ENCODE measurements at regions not wholly inside any gene's neighbourhood (a gene's known extent, or its start where the extent isn't known, plus 50 kb on each side); places are given as distances from the start of the nearest gene placed in this dataset.

GRCh38 chr9:109597496-109597895 lies 99.4 kb upstream of the PTPN3 start:
- Histone ChIP-seq H3K4me1 (ENCODE audit: control insufficient read depth, insufficient read depth, low read length) (no peaks in the 10 kb centered on the region), H3K4me3 (ENCODE audit: low read length) (no peak overlapping the region), H3K27ac (ENCODE audit: low read length) (no peak overlapping the region), H3K36me3 (ENCODE audit: control insufficient read depth, insufficient read depth, low read length) (no peaks in the 10 kb centered on the region), H3K9me3 (ENCODE audit: control insufficient read depth, insufficient read depth, low read length) (no peaks in the 10 kb centered on the region), H3K27me3 (ENCODE audit: control insufficient read depth, insufficient read depth, low read length) (no peaks in the 10 kb centered on the region)
- Mint-ChIP-seq H3K27ac (no peak overlapping the region), H3K27me3 (ENCODE audit: low read depth in 2 of 2) (no peaks in the 10 kb centered on the region), H3K36me3 (no peaks in the 10 kb centered on the region), H3K9me3 (peaks cover 0 to 2% of the 10 kb centered on the region in 2 donors), H3K4me3 (no peak overlapping the region), H3K4me1 (no peaks in the 10 kb centered on the region)
- no peak for TF ChIP-seq CTCF (IDR thresholded peaks at IDR 0.05)
- intact Hi-C loops (cut with micrococcal nuclease), result no loop called here
- DNase-seq (no peak), ATAC-seq (no peak)
- 10% methylated on average over 2 of the region's 3 CpGs for WGBS (ENCODE audit: insufficient coverage)

GRCh38 chr9:109599131-109599530 lies 101.0 kb upstream of the PTPN3 start:
- intact Hi-C loops (cut with micrococcal nuclease), result no loop called here
- Histone ChIP-seq H3K4me3 (ENCODE audit: low read length) (no peak overlapping the region), H3K9me3 (ENCODE audit: control insufficient read depth, insufficient read depth, low read length) (no peaks in the 10 kb centered on the region), H3K27me3 (ENCODE audit: control insufficient read depth, insufficient read depth, low read length) (no peaks in the 10 kb centered on the region), H3K27ac (ENCODE audit: low read length) (no peak overlapping the region), H3K36me3 (ENCODE audit: control insufficient read depth, insufficient read depth, low read length) (no peaks in the 10 kb centered on the region), H3K4me1 (ENCODE audit: control insufficient read depth, insufficient read depth, low read length) (no peaks in the 10 kb centered on the region)
- Mint-ChIP-seq H3K9me3 (no peaks in the 10 kb centered on the region), H3K4me3 (no peak overlapping the region), H3K27me3 (ENCODE audit: low read depth in 2 of 2) (no peaks in the 10 kb centered on the region), H3K4me1 (no peaks in the 10 kb centered on the region), H3K27ac (no peak overlapping the region), H3K36me3 (no peaks in the 10 kb centered on the region)
- ATAC-seq (no peak), DNase-seq (no peak)
- no peak for TF ChIP-seq CTCF (IDR thresholded peaks at IDR 0.05)
- 91% methylated on average over 2 of the region's 2 CpGs for WGBS (ENCODE audit: insufficient coverage)

GRCh38 chr9:109599711-109600110 lies 101.6 kb upstream of the PTPN3 start:
- 86% methylated on average over 4 of the region's 6 CpGs for WGBS (ENCODE audit: insufficient coverage)
- peaks cover 0 to 1% of the 10 kb centered on the region in 2 donors for H3K9me3 Mint-ChIP-seq
- Histone ChIP-seq H3K27ac (ENCODE audit: low read length) (no peak overlapping the region), H3K4me3 (ENCODE audit: low read length) (no peak overlapping the region), H3K36me3 (ENCODE audit: control insufficient read depth, insufficient read depth, low read length) (no peaks in the 10 kb centered on the region), H3K9me3 (ENCODE audit: control insufficient read depth, insufficient read depth, low read length) (no peaks in the 10 kb centered on the region), H3K27me3 (ENCODE audit: control insufficient read depth, insufficient read depth, low read length) (no peaks in the 10 kb centered on the region), H3K4me1 (ENCODE audit: control insufficient read depth, insufficient read depth, low read length) (no peaks in the 10 kb centered on the region)
- H3K27ac Mint-ChIP-seq, result no peak overlapping the region
- DNase-seq (no peak), ATAC-seq (no peak)
- H3K27me3 Mint-ChIP-seq (ENCODE audit: low read depth in 2 of 2), result no peaks in the 10 kb centered on the region
- no peak overlapping the region for H3K4me3 Mint-ChIP-seq
- H3K36me3 Mint-ChIP-seq, result no peaks in the 10 kb centered on the region
- intact Hi-C loops (cut with micrococcal nuclease), result no loop called here
- H3K4me1 Mint-ChIP-seq, result no peaks in the 10 kb centered on the region
- no peak for TF ChIP-seq CTCF (IDR thresholded peaks at IDR 0.05)

- no peak for TF ChIP-seq CTCF (IDR thresholded peaks at IDR 0.05)
- DNase-seq, result no peak
- intact Hi-C loops (cut with micrococcal nuclease), result no loop called here
Observed at GRCh38 chr9:109600142-109600541, 102.0 kb upstream of the PTPN3 start.

More at GRCh38 chr9:109600142-109600541, 102.0 kb upstream of the PTPN3 start:
- H3K4me3 Mint-ChIP-seq, result no peak overlapping the region
- peaks cover 0 to 3% of the 10 kb centered on the region in 2 donors for H3K9me3 Mint-ChIP-seq
- 10% methylated on average over 1 of the region's 2 CpGs for WGBS (ENCODE audit: insufficient coverage)
- Histone ChIP-seq H3K27ac (ENCODE audit: low read length) (no peak overlapping the region), H3K36me3 (ENCODE audit: control insufficient read depth, insufficient read depth, low read length) (no peaks in the 10 kb centered on the region), H3K4me1 (ENCODE audit: control insufficient read depth, insufficient read depth, low read length) (no peaks in the 10 kb centered on the region), H3K27me3 (ENCODE audit: control insufficient read depth, insufficient read depth, low read length) (no peaks in the 10 kb centered on the region), H3K4me3 (ENCODE audit: low read length) (no peak overlapping the region), H3K9me3 (ENCODE audit: control insufficient read depth, insufficient read depth, low read length) (no peaks in the 10 kb centered on the region)
- H3K4me1 Mint-ChIP-seq, result no peaks in the 10 kb centered on the region
- no peak for ATAC-seq
- H3K36me3 Mint-ChIP-seq, result no peaks in the 10 kb centered on the region
- no peak overlapping the region for H3K27ac Mint-ChIP-seq
- no peaks in the 10 kb centered on the region for H3K27me3 Mint-ChIP-seq (ENCODE audit: low read depth in 2 of 2)

All from natural killer cell (primary cell).